Retinal pigment epithelial cell (primary cell): ENCODE measurements at regions not wholly inside any gene's neighbourhood (a gene's known extent, or its start where the extent isn't known, plus 50 kb on each side); places are given as distances from the start of the nearest gene placed in this dataset.
"Not testable (repeated sequence)": the region's sequence is repeated elsewhere in the genome, so short reads cannot be mapped to it uniquely, and the experiment has no call there.

Experiments
- DNase-seq: peaks from one replicate; pipeline ENCODE4 v3.0.0-alpha.2; 2010; ENCODE audit warnings: low read depth
- H3K4me3 ChIP-seq: 2 replicates; pipeline ENCODE4 v1.5.1; 2011; ENCODE audit warnings: mild to moderate bottlenecking, low read length, control low read depth, moderate library complexity
- TF ChIP-seq, protein P1 (sequence below): conservative IDR thresholded peaks from 2 replicates; pipeline ENCODE4 v1.5.1; 2011; ENCODE audit warnings: low read depth, low read length, control low read depth, inconsistent platforms

GRCh38 chr11:38784164-38784563 lies 2186.1 kb upstream of the RAG2 start:
- TF ChIP-seq, protein P1, sequence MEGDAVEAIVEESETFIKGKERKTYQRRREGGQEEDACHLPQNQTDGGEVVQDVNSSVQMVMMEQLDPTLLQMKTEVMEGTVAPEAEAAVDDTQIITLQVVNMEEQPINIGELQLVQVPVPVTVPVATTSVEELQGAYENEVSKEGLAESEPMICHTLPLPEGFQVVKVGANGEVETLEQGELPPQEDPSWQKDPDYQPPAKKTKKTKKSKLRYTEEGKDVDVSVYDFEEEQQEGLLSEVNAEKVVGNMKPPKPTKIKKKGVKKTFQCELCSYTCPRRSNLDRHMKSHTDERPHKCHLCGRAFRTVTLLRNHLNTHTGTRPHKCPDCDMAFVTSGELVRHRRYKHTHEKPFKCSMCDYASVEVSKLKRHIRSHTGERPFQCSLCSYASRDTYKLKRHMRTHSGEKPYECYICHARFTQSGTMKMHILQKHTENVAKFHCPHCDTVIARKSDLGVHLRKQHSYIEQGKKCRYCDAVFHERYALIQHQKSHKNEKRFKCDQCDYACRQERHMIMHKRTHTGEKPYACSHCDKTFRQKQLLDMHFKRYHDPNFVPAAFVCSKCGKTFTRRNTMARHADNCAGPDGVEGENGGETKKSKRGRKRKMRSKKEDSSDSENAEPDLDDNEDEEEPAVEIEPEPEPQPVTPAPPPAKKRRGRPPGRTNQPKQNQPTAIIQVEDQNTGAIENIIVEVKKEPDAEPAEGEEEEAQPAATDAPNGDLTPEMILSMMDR, result no peak
- H3K4me3 ChIP-seq, result no peak overlapping the region
- DNase-seq, result no peak

DNA sequence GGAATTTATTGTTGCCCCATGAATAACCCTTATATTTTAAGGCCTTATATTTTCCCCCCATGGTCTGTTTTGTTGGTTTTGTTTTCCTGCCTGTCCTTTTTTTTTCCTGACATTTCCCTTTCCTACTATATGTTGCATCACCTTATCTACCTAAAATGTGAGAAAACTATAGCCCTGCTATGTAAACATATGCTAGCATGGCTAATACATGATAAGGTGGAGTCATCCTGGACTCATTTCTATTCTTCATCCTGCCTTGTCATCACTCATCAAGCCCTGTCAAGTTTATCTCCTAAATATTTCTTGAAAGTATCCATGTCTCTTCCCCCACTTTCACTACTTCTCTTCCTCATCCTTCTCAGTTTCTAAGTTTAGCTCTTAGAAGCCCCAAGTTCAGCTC lies 2168.8 kb upstream of the RAG2 start:
- no peak overlapping the region for H3K4me3 ChIP-seq
- DNase-seq, result no peak
- TF ChIP-seq, protein P1, result no peak

DNA sequence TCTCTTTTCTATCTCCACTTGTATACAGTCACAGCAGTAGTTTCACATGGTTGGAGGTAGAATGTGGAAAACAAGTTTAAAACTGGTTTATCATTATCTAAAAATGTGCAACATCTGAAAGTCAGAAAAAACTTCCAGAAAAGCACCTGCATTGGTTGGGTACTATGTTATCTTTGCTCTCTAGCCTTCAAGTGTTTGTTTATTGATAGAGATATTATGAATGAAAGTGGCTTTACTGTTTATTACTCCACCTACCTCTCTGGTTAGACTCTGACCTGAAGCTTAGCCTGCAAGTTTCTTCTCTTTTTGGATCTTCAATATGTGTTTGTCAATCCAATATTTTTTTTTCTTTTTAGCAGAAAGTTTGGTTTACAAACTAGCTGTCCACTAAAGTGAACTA lies 2161.4 kb upstream of the RAG2 start:
- H3K4me3 ChIP-seq, result no peak overlapping the region
- TF ChIP-seq, protein P1, result no peak
- DNase-seq, result no peak

- TF ChIP-seq, protein P1, result no peak
- DNase-seq, result no peak
- no peak overlapping the region for H3K4me3 ChIP-seq
Observed at GRCh38 chr11:38756537-38756936, 2158.5 kb upstream of the RAG2 start.

GRCh38 chr11:38751421-38751820 lies 2153.4 kb upstream of the RAG2 start:
- TF ChIP-seq, protein P1, result no peak
- DNase-seq, result no peak
- no peak overlapping the region for H3K4me3 ChIP-seq

- not testable (repeated sequence) for DNase-seq, H3K4me3 ChIP-seq
Observed at GRCh38 chr11:38746516-38746915, 2148.5 kb upstream of the RAG2 start.

DNA sequence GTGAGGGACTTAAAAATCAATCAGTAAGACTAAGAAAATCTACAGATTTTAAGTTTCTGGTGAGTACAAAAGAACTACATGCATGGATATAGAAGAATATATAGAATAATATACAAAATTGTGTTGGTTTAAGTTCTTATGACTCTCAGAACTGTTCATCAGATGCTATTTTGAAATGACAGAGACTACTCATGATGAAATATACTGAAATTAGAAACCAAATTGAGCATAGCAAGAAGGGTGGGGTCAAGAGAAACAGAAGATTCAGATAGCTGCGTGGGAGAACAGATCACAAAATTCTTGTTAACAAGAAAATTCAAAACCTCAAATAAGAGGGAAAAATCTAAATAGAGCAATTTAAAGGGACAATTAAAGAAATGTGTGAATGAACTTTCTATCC lies 2125.3 kb upstream of the RAG2 start:
- no peak overlapping the region for H3K4me3 ChIP-seq
- TF ChIP-seq, protein P1, result no peak
- DNase-seq, result no peak
